ENCODE measurements at regions not wholly inside any gene's neighbourhood (a gene's known extent, or its start where the extent isn't known, plus 50 kb on each side); places are given as distances from the start of the nearest gene placed in this dataset.
A peak's percentile ranks its signal among the peaks of the same experiment; 100 is the strongest.
"Not testable (repeated sequence)": the region's sequence is repeated elsewhere in the genome, so short reads cannot be mapped to it uniquely, and the experiment has no call there.

- Mint-ChIP-seq H3K4me3 (no peak overlapping the region), H3K36me3 (ENCODE audit: low read depth) (no peaks in the 10 kb centered on the region), H3K4me1 (ENCODE audit: low read depth) (peaks cover 23% of the 10 kb centered on the region), H3K27me3 (ENCODE audit: low read depth) (no peaks in the 10 kb centered on the region), H3K9me3 (no peaks in the 10 kb centered on the region), H3K27ac (no peak overlapping the region)
- no peak for DNase-seq
- intact Hi-C loops (cut with micrococcal nuclease), result no loop called here
- CTCF ChIA-PET, result no interaction called here
Observed at GRCh38 chr2:37566517-37566981, 104.9 kb downstream of the CDC42EP3 start.

- Mint-ChIP-seq H3K36me3 (ENCODE audit: low read depth) (no peaks in the 10 kb centered on the region), H3K9me3 (no peaks in the 10 kb centered on the region), H3K4me1 (ENCODE audit: low read depth) (peaks cover 13% of the 10 kb centered on the region), H3K4me3 (no peak overlapping the region), H3K27ac (no peak overlapping the region), H3K27me3 (ENCODE audit: low read depth) (no peaks in the 10 kb centered on the region)
- CTCF ChIA-PET, result interaction anchor here (1.3 kb wide), 1 partner anchor 16 kb away, joined by 4 read pairs; no protein-coding TSS in a partner anchor
- DNase-seq, result peak; percentile 33
- intact Hi-C loops (cut with micrococcal nuclease), result no loop called here
Observed at GRCh38 chr2:37568565-37568964, 102.9 kb downstream of the CDC42EP3 start.

- Mint-ChIP-seq H3K36me3 (ENCODE audit: low read depth) (no peaks in the 10 kb centered on the region), H3K27me3 (ENCODE audit: low read depth) (no peaks in the 10 kb centered on the region), H3K4me1 (ENCODE audit: low read depth) (peaks cover 13% of the 10 kb centered on the region), H3K27ac (no peak overlapping the region), H3K4me3 (no peak overlapping the region), H3K9me3 (no peaks in the 10 kb centered on the region)
- CTCF ChIA-PET, result interaction anchor here (1.1 to 1.4 kb wide), 3 partner anchors 9 to 17 kb away, joined by 3 to 4 read pairs (median 3); no protein-coding TSS in a partner anchor
- intact Hi-C loops (cut with micrococcal nuclease), result loop anchor here (1.0 kb wide), 1 partner anchor 8 kb away; no protein-coding TSS in a partner anchor
- no peak for DNase-seq
Observed at GRCh38 chr2:37569131-37569823, 102.2 kb downstream of the CDC42EP3 start.

GRCh38 chr2:37569986-37570679 is 101.3 kb downstream of the CDC42EP3 start:
- intact Hi-C loops (cut with micrococcal nuclease), result loop anchor here (1.0 to 2.0 kb wide), 2 partner anchors 9 to 17 kb away; no protein-coding TSS in a partner anchor
- Mint-ChIP-seq H3K27ac (no peak overlapping the region), H3K27me3 (ENCODE audit: low read depth) (no peaks in the 10 kb centered on the region), H3K9me3 (no peaks in the 10 kb centered on the region), H3K36me3 (ENCODE audit: low read depth) (no peaks in the 10 kb centered on the region), H3K4me3 (no peak overlapping the region), H3K4me1 (ENCODE audit: low read depth) (peaks cover 13% of the 10 kb centered on the region)
- CTCF ChIA-PET, result interaction anchor here (1.1 to 1.4 kb wide), 2 partner anchors 8 to 13 kb away, joined by 3 read pairs; no protein-coding TSS in a partner anchor
- no peak for DNase-seq

- Mint-ChIP-seq H3K27ac (no peak overlapping the region), H3K27me3 (ENCODE audit: low read depth) (no peaks in the 10 kb centered on the region), H3K4me1 (ENCODE audit: low read depth) (peaks cover 13% of the 10 kb centered on the region), H3K36me3 (ENCODE audit: low read depth) (no peaks in the 10 kb centered on the region), H3K4me3 (no peak overlapping the region), H3K9me3 (no peaks in the 10 kb centered on the region)
- CTCF ChIA-PET, result no interaction called here
- peak; percentile 60 for DNase-seq
- intact Hi-C loops (cut with micrococcal nuclease), result loop anchor here (1.0 to 2.0 kb wide), 2 partner anchors 10 to 16 kb away; no protein-coding TSS in a partner anchor
Observed at GRCh38 chr2:37570773-37571586, 100.5 kb downstream of the CDC42EP3 start.

- intact Hi-C loops (cut with micrococcal nuclease), result loop anchor here (1.0 to 2.0 kb wide), 2 partner anchors 10 to 15 kb away; no protein-coding TSS in a partner anchor
- no peak for DNase-seq
- Mint-ChIP-seq H3K9me3 (no peaks in the 10 kb centered on the region), H3K27me3 (ENCODE audit: low read depth) (no peaks in the 10 kb centered on the region), H3K4me1 (ENCODE audit: low read depth) (peaks cover 13% of the 10 kb centered on the region), H3K36me3 (ENCODE audit: low read depth) (no peaks in the 10 kb centered on the region), H3K27ac (no peak overlapping the region), H3K4me3 (no peak overlapping the region)
- CTCF ChIA-PET, result no interaction called here
Observed at GRCh38 chr2:37571587-37572136, 99.8 kb downstream of the CDC42EP3 start.

- intact Hi-C loops (cut with micrococcal nuclease), result no loop called here
- Mint-ChIP-seq H3K9me3 (no peaks in the 10 kb centered on the region), H3K4me3 (no peak overlapping the region), H3K27ac (no peak overlapping the region), H3K27me3 (ENCODE audit: low read depth) (no peaks in the 10 kb centered on the region), H3K36me3 (ENCODE audit: low read depth) (no peaks in the 10 kb centered on the region), H3K4me1 (ENCODE audit: low read depth) (peaks cover 9% of the 10 kb centered on the region)
- CTCF ChIA-PET, result interaction anchor here (1.2 kb wide), 1 partner anchor 303 kb away, joined by 3 read pairs; no protein-coding TSS in a partner anchor
- DNase-seq, result no peak
Observed at GRCh38 chr2:37573451-37574388, 97.7 kb downstream of the CDC42EP3 start.

GRCh38 chr2:37575780-37576179 is 95.7 kb downstream of the CDC42EP3 start:
- Mint-ChIP-seq H3K4me3 (no peak overlapping the region), H3K9me3 (peaks cover 3% of the 10 kb centered on the region), H3K27ac (no peak overlapping the region), H3K27me3 (ENCODE audit: low read depth) (no peaks in the 10 kb centered on the region), H3K4me1 (ENCODE audit: low read depth) (peaks cover 7% of the 10 kb centered on the region), H3K36me3 (ENCODE audit: low read depth) (peaks cover 4% of the 10 kb centered on the region)
- DNase-seq, result no peak
- intact Hi-C loops (cut with micrococcal nuclease), result no loop called here
- CTCF ChIA-PET, result no interaction called here

- H3K27me3 Mint-ChIP-seq (ENCODE audit: low read depth); CTCF ChIA-PET; H3K36me3 Mint-ChIP-seq (ENCODE audit: low read depth); intact Hi-C loops (cut with micrococcal nuclease); DNase-seq; H3K4me1 Mint-ChIP-seq (ENCODE audit: low read depth); H3K27ac Mint-ChIP-seq; H3K9me3 Mint-ChIP-seq; H3K4me3 Mint-ChIP-seq: not testable (repeated sequence)
Observed at GRCh38 chr2:37576194-37576593, 95.2 kb downstream of the CDC42EP3 start.

- peaks cover 9% of the 10 kb centered on the region for H3K4me1 Mint-ChIP-seq (ENCODE audit: low read depth)
- intact Hi-C loops (cut with micrococcal nuclease), result no loop called here
- CTCF ChIA-PET, result no interaction called here
- H3K9me3 Mint-ChIP-seq, result peaks cover 3% of the 10 kb centered on the region
- peaks cover 4% of the 10 kb centered on the region for H3K36me3 Mint-ChIP-seq (ENCODE audit: low read depth)
- no peaks in the 10 kb centered on the region for H3K27me3 Mint-ChIP-seq (ENCODE audit: low read depth)
- H3K4me3 Mint-ChIP-seq, result no peak overlapping the region
- DNase-seq, result no peak
- no peak overlapping the region for H3K27ac Mint-ChIP-seq
Observed at GRCh38 chr2:37576831-37577230, 94.6 kb downstream of the CDC42EP3 start.

GRCh38 chr2:37579192-37579713 is 92.2 kb downstream of the CDC42EP3 start:
- Mint-ChIP-seq H3K9me3 (peaks cover 3% of the 10 kb centered on the region), H3K4me3 (no peak overlapping the region), H3K36me3 (ENCODE audit: low read depth) (peaks cover 4% of the 10 kb centered on the region), H3K4me1 (ENCODE audit: low read depth) (peaks cover 31% of the 10 kb centered on the region), H3K27me3 (ENCODE audit: low read depth) (no peaks in the 10 kb centered on the region), H3K27ac (no peak overlapping the region)
- CTCF ChIA-PET, result no interaction called here
- DNase-seq, result no peak
- intact Hi-C loops (cut with micrococcal nuclease), result no loop called here

All from activated naive CD4-positive, alpha-beta T cell treated with anti-CD3 and anti-CD28 coated beads for 36 hours (primary cell).